ENCODE measurements at regions not wholly inside any gene's neighbourhood (a gene's known extent, or its start where the extent isn't known, plus 50 kb on each side); places are given as distances from the start of the nearest gene placed in this dataset.
A peak's percentile ranks its signal among the peaks of the same experiment; 100 is the strongest.
"Not testable (repeated sequence)": the region's sequence is repeated elsewhere in the genome, so short reads cannot be mapped to it uniquely, and the experiment has no call there.

DNA sequence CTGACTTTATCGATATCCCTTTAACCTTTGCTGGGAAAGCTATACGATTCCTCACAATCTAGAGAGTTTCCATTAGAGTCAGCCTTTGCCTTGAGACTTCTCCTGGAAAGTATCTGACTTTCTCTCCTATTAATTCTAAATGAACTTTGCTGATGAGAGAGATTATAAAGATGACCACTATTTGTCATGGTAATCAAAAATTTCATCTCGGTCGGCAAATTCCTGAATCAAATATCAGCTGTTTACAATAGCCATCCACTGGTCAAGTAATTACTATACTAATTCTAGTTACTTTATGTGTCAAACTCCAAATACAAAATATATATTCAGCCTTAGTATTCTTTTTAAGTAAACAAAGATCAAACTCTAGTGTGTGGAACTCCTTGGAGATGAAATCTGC lies 164.4 kb upstream of the ITGA1 start:
- no peak for FAIRE-seq

DNA sequence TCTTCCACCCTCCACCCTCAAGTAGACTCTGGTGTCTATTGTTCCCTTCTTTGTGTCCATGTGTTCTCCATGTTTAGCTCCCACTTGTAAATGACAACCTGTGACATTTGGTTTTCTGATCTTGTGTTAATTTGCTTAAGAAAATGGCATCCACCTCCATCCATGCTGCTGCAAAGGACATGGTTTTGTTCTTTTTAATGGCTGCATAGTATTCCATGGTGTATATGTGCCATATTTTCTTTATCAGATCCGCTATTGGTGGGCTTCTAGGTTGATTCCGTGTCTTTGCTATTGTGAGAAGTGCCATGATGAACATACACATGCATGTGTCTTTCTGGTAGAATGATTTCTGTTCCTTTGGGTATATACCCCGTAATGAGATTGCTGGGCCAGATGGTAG lies 163.4 kb upstream of the ITGA1 start:
- FAIRE-seq, result no peak

DNA sequence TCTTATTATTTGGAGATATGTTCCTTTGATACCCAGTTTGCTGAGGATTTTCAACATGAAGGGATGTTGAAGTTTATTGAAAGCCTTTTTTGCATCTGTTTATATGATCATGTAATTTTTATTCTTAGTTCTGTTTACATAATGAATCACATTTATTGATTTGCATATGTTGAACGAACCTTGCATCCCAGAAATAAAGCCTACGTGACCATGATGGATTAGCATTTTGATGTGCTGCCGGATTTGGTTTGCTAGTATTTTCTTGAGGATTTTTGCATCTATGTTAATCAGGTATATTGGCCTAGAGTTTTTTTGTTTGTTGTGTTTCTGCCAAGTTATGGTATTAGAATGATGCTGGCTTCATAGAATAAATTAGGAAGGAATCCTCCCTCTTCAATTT lies 161.4 kb upstream of the ITGA1 start:
- no peak for FAIRE-seq

DNA sequence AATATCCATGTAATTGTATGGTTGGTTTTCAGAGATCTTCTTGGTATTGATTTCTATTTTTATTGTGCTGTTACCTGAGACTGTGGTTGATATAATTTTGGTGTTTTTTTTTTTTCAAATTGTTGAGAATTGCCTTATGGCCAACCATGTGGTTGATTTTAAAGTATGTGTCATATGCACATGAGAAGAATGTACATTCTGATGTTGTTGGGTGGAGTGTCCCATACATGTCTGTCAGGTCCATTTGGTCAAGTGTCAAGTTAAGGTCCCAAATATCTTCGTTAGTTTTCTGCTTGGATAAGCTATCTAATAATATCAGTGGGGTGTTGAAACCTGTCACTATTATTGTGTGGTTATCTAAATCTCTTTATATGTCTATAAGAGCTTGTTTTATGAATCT lies 160.0 kb upstream of the ITGA1 start:
- FAIRE-seq, result no peak

DNA sequence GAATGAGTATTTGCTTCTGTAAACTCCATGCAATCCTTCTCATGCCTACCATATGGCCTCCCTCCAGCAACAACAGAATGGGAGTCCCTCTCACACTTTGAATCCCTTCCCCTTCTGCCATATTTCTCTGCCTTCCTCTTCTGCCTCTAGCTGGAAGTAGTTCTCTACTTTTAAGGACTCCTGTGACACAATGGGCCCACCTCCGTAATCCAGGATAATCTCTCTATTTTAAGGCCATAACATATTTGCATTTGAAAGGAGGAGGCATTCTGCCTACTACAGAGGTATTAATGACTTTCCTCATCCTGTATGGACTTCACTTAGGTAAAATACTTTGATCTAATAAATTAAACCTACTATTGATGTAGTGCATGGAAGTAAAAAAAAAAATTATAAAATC lies 155.4 kb upstream of the ITGA1 start:
- no peak for FAIRE-seq

DNA sequence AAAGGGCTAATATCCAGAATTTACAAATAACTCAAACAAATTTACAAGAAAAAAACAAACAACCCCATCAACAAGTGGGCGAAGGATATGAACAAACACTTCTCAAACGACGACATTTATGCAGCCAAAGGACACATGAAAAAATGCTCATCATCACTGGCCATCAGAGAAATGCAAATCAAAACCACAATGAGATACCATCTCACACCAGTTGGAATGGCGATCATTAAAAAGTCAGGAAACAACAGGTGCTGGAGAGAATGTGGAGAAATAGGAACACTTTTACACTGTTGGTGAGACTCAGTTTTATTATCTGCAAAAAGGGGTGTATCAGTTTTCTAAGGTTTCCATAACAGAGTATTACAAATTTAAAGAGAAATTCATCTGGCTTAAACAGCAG lies 153.5 kb upstream of the ITGA1 start:
- FAIRE-seq, result not testable (repeated sequence)

DNA sequence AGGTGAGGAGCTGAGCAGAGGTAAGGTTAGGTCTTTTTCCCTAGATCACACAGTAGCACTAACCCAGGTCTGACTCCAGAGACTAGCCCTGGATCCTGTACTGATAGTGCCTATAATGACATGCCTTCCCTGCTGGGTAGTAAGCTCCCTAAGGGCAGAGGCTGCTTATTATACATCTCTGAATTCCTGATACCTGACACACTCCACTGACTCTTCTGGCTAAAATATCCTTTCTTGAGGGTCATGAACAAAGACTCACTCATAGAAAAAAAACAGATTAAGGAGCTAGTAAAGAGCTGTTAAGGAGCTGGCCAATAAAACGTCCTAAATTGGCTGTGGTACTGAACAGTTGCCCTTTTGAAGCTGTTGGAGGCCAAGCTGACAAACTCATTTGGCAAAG lies 149.0 kb upstream of the ITGA1 start:
- no peak for FAIRE-seq

DNA sequence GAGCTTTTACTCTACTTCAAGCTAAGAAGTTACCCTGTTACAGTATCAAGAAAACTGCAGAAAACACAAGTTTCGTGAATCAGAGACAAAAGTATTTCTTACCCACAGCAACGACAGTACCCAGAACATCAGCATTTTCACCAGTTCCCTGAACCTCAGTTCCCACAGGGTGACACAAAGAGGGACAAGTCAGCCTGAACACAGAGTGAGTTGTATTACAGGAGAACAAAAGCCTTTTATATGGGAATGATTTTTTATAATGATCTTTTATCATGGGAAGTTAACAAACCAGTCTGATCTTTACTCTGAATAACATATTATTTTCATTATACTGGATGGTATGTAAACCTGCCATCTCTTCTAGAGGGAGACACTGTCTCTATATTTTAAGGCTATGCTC lies 139.0 kb upstream of the ITGA1 start:
- no peak for FAIRE-seq

DNA sequence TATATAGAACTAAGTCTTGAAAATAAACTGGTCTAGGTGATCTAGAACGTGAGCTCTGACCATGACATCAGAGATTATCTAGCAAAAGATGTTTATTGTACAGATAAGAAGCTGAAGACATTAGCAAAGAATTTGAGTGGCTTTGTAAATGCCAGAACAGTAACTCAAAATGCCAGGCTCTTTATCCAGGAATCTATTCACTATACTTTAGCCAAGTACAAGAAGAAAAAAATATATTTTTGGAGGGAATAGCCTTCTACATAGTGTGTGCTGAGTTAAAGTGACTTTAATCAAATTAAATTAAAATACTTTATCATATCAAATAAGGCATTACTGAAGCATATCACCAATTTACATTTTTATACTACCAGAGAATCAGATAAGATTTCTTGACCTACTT lies 132.6 kb upstream of the ITGA1 start:
- FAIRE-seq, result no peak

DNA sequence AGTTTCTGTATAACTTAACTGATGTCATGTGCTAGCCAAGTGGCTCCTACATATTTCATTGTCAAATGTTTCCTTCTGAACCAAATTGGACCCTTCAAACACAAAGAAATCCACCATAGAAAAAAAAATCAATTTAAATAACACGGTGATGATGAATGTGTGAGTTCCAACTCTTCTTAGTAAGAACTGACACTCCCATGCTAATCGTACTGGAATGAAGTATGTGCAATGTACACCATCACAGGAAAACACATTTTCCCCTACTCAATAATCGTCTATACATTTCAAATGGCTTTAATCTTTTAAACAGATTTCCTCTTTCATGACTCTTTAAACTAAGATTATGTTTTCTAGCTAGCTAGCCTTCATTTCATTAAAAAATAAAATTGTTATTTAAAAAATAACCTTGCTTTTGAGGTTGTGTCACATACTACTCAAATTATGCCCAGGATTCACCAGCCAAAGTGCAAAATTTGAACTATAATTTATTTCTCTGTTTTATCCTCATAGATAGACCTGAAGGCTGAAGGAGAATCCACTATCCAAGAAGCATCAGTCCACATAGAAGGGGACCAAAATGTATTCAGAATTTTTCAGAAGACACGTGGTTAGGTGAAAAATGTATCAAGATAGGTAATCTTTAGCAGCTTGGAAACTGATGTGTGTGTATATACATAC lies 131.0 kb upstream of the ITGA1 start:
- FAIRE-seq, result no peak

DNA sequence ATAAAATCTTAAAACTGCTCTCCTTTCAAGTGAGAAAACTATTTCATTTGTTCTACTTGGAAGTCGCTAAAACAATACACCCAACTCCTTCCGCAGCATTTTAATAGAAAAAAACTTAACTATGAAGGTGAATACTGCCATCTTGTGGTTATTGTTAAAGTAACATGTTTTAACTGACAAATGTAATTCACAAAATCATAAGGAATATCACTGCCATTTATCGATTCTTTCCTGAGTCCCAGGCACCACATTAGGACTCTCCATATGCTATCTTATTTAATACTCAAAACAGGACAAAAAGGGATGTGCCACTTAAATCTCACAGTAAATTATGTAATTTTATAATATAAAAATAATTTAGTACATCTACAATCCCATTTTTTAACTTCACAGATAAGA lies 130.5 kb upstream of the ITGA1 start:
- peak; percentile 88 for FAIRE-seq

DNA sequence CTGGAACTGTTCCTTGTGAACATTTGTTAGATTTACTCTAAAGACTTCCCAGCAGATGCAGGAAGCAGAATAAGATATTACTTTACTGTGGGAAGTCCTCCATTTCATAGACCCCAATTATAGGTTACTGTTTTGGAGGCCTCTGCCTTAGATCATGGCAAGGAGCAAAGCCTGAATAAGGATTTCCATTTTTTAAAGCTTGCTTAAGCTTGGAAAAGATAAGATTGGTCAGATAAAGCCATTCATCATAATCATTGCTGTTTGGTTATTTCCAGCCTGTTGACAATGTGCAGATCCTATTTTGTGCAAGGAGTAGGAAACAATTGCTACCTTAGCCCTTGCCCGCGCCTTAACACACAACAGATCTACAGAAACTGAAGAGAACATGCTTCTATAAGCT lies 129.5 kb upstream of the ITGA1 start:
- no peak for FAIRE-seq

DNA sequence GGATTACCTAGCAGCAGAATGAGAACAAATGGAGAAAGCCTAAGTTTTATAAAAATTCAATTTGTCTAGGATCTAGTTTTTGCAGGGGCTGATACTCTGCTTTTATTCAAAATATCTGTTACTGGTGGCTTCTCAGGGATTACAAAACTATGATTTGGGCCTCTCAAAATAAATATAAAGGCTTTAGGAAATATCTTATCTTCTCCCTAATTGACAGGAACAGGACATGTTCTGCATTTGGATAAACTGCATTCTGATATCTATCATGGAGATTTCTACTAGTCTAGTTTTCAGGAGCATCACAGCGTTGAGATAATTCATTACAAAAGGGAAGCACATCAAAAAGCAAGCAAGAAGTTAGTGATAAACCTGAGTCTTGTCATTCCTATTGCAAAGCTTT lies 127.1 kb upstream of the ITGA1 start:
- FAIRE-seq, result no peak

DNA sequence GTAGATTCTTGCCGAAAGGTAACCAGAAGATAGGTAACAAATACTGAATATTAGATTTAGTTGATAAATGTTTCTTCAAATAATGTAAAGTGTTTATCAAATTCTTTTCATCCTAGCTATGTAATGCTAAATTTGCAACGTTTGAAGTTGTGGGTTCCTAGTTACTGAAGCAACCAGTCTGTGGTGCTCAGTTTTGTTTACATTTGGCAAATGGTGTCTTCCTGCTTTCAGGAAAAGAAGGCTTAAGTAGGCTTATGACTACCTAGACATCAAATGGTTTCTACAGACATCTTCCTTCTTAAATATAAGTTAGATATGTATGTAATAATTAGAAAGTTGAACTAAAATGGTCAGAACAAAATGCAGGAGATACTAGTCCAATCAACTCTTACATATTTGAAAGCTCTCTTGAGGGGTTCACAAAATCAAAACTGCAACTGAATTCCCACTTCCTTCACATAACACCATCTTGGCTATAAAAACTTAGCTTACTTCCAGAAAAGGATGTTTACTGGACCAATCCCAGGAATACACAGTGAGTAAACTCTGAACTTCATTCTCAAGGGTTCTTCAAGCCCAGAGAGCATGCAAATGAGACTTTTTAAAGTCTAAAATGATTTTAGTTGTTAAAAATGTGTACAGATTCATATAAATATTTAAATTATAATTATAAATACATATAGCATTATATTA lies 125.7 kb upstream of the ITGA1 start:
- FAIRE-seq, result no peak

DNA sequence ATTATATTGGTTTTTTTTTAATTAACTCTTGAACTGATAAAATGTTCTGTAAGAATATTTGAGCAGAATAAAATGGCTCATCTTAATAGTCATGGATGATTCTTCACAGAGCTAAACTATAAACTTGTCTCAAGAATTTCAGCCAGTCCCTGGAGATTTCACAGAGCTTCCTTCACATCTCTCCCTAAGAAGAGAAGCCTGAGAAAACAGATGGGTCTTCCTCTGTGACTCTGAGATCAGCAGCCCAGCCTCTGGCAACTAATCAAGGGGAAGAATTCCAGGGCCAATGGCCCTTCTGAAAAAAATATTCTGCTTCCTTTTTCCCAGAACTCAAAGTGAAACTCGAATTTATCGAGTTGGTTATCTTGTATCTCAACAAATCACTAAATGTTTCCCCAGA lies 122.2 kb upstream of the ITGA1 start:
- peak; percentile 81 for FAIRE-seq

DNA sequence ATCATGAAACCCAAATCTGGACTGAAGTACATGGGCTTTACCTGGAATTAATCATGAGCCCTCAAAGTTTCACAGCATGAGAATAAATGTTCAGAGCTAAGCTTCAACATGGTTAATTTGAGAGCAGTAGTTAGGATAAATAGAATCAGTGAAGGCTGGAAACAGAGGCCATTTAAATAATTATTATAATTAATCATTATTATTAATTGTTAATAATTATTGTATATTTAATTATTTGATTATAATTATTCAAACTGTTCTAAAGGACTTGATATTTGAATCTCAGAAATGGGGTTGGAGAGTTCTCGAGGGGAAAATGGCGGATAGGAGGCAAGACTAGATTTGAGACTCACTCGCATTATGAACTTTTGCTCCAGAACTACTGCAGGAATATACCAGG lies 119.6 kb upstream of the ITGA1 start:
- FAIRE-seq, result no peak

DNA sequence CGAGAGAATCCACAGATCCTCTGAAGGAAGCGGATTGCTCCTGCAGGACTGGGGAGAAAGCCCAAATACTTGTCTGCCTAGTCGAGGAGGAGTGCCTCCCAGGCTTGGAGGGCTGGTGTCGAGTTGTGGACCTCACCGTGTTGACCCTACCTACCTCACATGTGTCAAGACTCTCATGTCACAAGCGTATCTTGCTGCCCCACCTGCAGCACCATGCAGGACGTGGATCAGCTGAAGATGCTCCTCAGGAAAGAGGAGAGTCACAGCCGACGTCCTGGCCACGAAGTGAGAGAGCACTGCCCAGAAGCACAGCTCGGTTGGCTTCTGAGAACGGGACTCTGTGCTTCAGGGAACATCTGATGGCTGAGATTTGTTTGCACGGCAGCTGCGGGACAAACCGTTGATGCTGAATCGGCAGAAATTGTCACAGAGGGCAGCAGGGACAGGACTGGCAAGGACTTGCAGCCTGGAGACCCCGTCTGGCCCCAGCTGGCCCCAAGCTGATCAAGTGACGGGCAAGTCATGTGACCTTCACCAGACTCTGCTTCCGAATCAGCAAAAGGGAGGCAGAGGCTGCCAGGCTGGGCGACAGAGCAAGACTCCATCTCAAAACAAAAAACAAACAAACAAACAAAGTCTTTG lies 119.1 kb upstream of the ITGA1 start:
- no peak for FAIRE-seq

DNA sequence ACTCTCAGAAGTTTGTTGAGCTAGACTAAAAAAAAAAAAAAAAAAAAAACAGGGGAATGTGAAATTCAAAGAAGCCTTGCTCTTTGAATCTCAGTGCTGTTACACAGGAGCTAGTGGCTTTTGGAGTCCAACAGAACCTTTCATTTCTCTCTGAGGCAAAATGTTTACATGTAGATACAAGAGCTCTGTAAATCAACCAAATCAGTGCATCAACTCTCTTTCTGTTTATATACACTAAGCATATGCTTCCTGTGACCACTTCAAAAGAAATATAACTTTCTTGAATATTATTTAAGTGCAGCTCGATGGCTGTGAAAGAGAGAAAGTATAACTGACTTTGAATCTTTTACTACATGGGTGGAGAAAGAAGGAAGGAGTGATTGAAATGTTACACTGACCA lies 115.3 kb upstream of the ITGA1 start:
- no peak for FAIRE-seq

DNA sequence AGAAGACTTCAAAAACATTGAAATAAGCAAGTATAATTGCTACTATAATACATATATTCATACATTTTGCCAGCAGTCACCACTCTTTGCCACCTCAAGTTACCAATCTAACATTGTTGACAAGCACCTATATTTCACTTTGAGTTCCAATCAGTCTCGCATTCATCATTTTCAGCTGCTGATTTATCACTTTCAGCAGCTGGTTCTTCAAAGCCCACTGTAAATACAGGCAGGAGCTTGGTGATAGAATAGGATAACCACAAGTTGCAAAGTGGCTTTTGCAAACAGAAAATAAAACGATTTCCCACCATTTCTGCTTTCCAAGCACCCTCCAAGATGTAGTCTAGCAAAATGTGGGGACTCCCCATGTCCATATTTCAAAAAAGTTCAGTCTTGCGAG lies 114.2 kb upstream of the ITGA1 start:
- FAIRE-seq, result no peak

DNA sequence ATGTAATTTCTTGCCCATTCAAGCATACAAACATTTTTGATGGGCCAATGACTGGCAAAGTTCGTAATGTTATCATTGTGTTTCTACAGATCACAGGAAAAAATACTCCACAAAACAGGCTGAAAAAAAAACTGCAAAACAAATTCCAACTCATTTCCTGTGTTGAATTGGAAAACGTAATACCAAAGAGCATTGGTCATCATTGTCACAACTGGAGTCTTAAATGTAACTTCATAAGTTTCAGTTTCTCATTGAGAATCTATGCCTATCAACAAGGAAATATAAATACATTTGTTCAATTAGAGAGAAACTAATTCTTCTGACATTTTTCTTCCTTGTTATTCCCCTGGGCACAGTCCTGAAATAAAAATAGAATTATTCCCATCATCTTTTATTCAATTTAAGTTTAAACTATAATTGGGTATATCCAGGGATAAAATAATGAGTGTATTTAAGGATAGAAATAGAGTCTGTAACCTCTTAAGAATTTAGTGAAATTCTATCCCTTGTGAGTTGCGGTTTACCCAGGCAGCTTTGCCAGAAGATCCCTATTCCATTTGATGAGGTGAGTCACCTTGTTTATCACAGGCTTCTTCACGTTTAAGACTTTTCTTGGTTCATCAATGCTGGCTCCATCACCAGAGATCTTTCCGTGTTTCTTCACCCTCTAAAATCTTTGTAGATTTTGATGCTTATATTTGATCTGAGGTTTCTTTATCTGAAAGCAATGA lies 112.7 kb upstream of the ITGA1 start:
- no peak for FAIRE-seq

DNA sequence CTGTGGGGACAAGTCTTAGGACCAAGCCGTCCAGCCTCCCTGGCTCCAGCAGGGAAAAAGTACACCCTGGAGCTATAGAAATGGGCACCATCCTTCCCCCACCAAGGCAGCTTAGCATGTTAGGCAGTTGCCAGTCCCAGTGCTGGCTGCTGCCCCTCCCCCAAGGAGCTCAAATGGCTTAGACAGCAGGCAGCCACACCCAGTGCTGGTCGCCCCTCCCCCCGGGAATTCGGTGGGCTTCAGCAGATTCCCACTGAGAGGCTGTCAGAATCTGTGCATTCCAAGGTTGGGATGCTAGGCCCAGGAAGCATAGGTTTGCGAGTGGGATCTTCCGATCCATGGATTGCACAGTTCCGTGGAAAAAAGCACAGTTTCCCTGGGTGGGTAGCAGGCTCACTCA lies 105.2 kb upstream of the ITGA1 start:
- FAIRE-seq, result no peak

DNA sequence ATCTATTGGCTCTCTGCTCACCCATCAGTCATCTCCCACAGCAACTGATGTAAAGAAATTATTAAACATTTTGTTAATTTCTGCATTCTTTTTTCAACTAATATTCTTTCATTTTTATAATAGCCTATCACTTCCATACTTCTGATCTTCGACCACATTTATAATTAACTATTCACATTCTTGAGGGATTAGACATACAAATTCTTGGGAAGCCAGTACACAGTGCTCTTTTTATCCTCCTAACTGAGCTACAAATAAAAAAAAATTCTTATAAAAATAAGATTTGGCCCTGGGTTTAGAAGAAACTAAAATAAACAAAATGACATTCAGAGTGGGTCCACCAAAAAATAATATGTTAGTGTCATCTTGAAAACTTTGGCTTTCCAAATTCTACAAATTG lies 103.7 kb upstream of the ITGA1 start:
- FAIRE-seq, result no peak

DNA sequence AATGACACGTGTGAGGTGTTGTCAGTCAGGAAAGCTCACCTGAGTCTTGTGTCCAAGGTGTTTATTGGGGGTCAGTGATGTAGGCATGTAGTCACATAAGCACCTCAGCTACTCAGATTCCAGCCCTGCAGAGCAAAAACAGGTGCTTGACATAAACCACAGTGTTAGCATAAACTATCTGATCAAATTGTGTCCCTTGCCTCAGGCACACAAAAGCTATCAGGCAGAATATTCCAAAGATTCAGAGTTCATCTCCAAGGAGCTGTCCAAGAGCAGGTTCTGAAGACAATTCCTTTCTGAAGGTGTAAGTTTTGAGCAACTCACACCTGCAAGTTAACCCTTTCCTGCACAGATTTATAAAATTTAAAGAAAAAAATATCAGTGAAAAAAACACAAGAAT lies 102.2 kb upstream of the ITGA1 start:
- FAIRE-seq, result no peak

DNA sequence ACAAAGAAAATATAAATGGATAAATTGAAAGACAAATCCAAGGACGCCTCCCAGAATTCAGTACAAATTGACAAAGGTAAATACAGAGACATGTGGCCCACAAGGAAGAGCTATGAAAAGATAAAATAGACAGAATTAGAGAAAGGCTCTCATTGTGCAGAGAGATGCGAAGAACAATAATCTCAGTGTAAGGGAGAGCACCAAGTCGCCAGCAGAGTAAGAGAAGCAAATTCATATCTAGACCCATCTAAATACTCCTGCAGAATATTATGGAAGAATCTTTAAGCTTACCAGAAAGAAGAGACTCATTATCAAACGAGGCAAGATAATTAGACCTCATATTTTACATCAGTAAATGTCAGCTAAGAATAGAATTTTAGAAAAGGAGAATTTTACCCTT lies 101.7 kb upstream of the ITGA1 start:
- no peak for FAIRE-seq

All from endometrium (tissue), 2 donors.